Uterus (tissue), 2 donors: ENCODE measurements at regions not wholly inside any gene's neighbourhood (a gene's known extent, or its start where the extent isn't known, plus 50 kb on each side); places are given as distances from the start of the nearest gene placed in this dataset.

Experiments
- POLR2A ChIP-seq, 2 donors: fragments of 450-650 bp; IDR thresholded peaks; one replicate each; pipeline ENCODE4 v1.6.1; 2016; ENCODE audit warnings: antibody characterized with exemption in 2 of 2, mild to moderate bottlenecking in 1 of 2, moderate library complexity in 1 of 2
- TF ChIP-seq, protein P1 (sequence below), 4 experiments: fragments of 200-600 bp in 2 of 4; fragments of 450-650 bp in 2 of 4; sonication (generic) in 2 of 4; IDR thresholded peaks; one replicate each; pipeline ENCODE4 v1.5.1; 2016 to 2019; ENCODE audit warnings: antibody characterized with exemption in 4 of 4, mild to moderate bottlenecking in 2 of 4, moderate library complexity in 1 of 4

DNA sequence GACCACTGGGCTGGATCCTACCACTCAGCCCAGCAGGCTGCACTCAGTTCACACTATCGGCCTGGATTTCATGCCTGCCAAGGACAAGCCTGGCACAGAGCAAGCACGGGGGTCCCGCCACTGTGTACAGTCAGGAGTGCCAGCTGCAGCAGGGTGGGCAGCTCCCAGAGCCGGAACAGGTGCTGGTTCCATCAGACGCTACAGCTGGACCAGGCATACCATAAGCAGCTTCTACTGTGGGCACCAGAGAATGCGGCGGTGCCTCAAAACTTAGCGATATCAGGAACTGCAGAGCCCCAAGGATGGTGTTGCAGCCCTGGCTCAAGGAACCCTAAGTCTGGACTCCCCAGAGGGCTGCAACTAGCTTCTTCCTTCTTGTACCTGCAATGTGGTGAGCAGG is 124.8 kb downstream of the BCHE start:
- TF ChIP-seq POLR2A (IDR thresholded peaks at IDR 0.05) = no peak
- TF ChIP-seq, protein P1, sequence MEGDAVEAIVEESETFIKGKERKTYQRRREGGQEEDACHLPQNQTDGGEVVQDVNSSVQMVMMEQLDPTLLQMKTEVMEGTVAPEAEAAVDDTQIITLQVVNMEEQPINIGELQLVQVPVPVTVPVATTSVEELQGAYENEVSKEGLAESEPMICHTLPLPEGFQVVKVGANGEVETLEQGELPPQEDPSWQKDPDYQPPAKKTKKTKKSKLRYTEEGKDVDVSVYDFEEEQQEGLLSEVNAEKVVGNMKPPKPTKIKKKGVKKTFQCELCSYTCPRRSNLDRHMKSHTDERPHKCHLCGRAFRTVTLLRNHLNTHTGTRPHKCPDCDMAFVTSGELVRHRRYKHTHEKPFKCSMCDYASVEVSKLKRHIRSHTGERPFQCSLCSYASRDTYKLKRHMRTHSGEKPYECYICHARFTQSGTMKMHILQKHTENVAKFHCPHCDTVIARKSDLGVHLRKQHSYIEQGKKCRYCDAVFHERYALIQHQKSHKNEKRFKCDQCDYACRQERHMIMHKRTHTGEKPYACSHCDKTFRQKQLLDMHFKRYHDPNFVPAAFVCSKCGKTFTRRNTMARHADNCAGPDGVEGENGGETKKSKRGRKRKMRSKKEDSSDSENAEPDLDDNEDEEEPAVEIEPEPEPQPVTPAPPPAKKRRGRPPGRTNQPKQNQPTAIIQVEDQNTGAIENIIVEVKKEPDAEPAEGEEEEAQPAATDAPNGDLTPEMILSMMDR (IDR thresholded peaks at IDR 0.05) = no peak
